OCI-LY7 (cell line): ENCODE measurements at regions not wholly inside any gene's neighbourhood (a gene's known extent, or its start where the extent isn't known, plus 50 kb on each side); places are given as distances from the start of the nearest gene placed in this dataset.

Source experiments
- BruUV-seq: library from RNA; stranded (reverse); fragments of 400-500 nt; replicated peaks from 2 replicates; lab custom pipeline; 2021; lab: Mats Ljungman, UMichigan
- CTCF ChIA-PET: fragments of 300-600 bp; sonication (Branson Sonifier 250); formaldehyde crosslinking; loops from one replicate; lab custom pipeline; 2022; ENCODE audit warnings: antibody characterized with exemption; ENCODE audit not compliant: unreplicated experiment; lab: Charles Lee
- POLR2A ChIA-PET: fragments of 300-600 bp; sonication (Branson Sonifier 250); formaldehyde crosslinking; loops from one replicate; lab custom pipeline; 2022; ENCODE audit warnings: antibody characterized with exemption; lab: Charles Lee
- DNase-seq: peaks from one replicate; pipeline ENCODE4 v3.0.0-alpha.2; 2015; ENCODE audit warnings: low spot score
- H2AFZ ChIP-seq: fragments of 200-600 bp; sonication (generic), shearing (Covaris generic); 2 replicates; pipeline ENCODE4 v1.6.1; 2014; ENCODE audit warnings: mild to moderate bottlenecking, antibody characterized with exemption, low read length, moderate library complexity
- H3K27ac ChIP-seq: fragments of 200-600 bp; sonication (generic); 2 replicates; pipeline ENCODE4 v1.5.1; 2014; ENCODE audit warnings: mixed run types, low read depth, mild to moderate bottlenecking, moderate library complexity, low read length, inconsistent platforms; ENCODE audit not compliant: poor library complexity, severe bottlenecking
- H3K36me3 ChIP-seq: fragments of 200-600 bp; sonication (generic); 2 replicates; pipeline ENCODE4 v1.6.1; 2014; ENCODE audit warnings: mild to moderate bottlenecking, antibody characterized with exemption, low read length, moderate library complexity, mixed read lengths; ENCODE audit not compliant: insufficient read depth
- H3K4me1 ChIP-seq: fragments of 200-600 bp; sonication (generic); 2 replicates; pipeline ENCODE4 v1.5.1; 2014; ENCODE audit warnings: mild to moderate bottlenecking, low read length; ENCODE audit not compliant: insufficient read depth, poor library complexity, severe bottlenecking
- H3K4me2 ChIP-seq: fragments of 200-600 bp; sonication (generic); 2 replicates; pipeline ENCODE4 v1.6.1; 2014; ENCODE audit warnings: mild to moderate bottlenecking, low read length
- H3K4me3 ChIP-seq: fragments of 200-600 bp; sonication (generic); 2 replicates; pipeline ENCODE4 v1.5.1; 2014; ENCODE audit warnings: mild to moderate bottlenecking, low read depth, low read length; ENCODE audit not compliant: poor library complexity, severe bottlenecking
- H3K79me2 ChIP-seq: fragments of 200-600 bp; sonication (generic); 2 replicates; pipeline ENCODE4 v1.6.1; 2016; ENCODE audit warnings: low read depth, mild to moderate bottlenecking, low read length, moderate library complexity, mixed read lengths; ENCODE audit not compliant: insufficient read depth
- H3K9me2 ChIP-seq: fragments of 200-600 bp; sonication (generic); 2 replicates; pipeline ENCODE4 v1.6.1; 2016; ENCODE audit warnings: mild to moderate bottlenecking, low read length, mixed read lengths; ENCODE audit not compliant: insufficient read depth
- H3K9me3 ChIP-seq: fragments of 200-600 bp; sonication (generic); 2 replicates; pipeline ENCODE4 v1.6.1; 2014; ENCODE audit warnings: mild to moderate bottlenecking, mixed run types, low read length, mixed read lengths
- H4K20me1 ChIP-seq: fragments of 200-600 bp; sonication (generic); 2 replicates; pipeline ENCODE4 v1.6.1; 2014; ENCODE audit warnings: mild to moderate bottlenecking, antibody characterized with exemption, low read length, moderate library complexity, mixed read lengths; ENCODE audit not compliant: insufficient read depth
- CTCF ChIP-seq: fragments of 200-600 bp; sonication (generic); conservative IDR thresholded peaks from 2 replicates; pipeline ENCODE4 v1.5.1; 2014; ENCODE audit warnings: mild to moderate bottlenecking, antibody characterized with exemption, low read length, moderate library complexity, mixed read lengths
- EZH2phosphoT487 ChIP-seq: fragments of 200-600 bp; sonication (generic); IDR thresholded peaks from 2 replicates; pipeline ENCODE4 v1.6.1; 2018; ENCODE audit warnings: low read depth, borderline replicate concordance, mild to moderate bottlenecking, mixed run types, antibody characterized with exemption, low read length, moderate library complexity, mixed read lengths
- intact Hi-C: fragments of 100-400 bp; cut with micrococcal nuclease; formaldehyde crosslinking; loops from one replicate; pipeline ENCODE4 v1.10.0; 2022; ENCODE audit not compliant: unreplicated experiment

GRCh38 chr2:144865670-144866069, 345.8 kb upstream of the ZEB2 start:
- H3K9me3 ChIP-seq = no peaks in the 10 kb centered on the region
- H3K9me2 ChIP-seq = no peaks in the 10 kb centered on the region
- H3K36me3 ChIP-seq = no peaks in the 10 kb centered on the region
- H3K79me2 ChIP-seq = no peaks in the 10 kb centered on the region
- no TSS peak for BruUV-seq
- POLR2A ChIA-PET = interaction anchor here (0.5 to 1.7 kb wide), 6 partner anchors 10 to 643 kb away, joined by 3 to 6 read pairs (median 3); no protein-coding TSS in a partner anchor
- H3K4me1 ChIP-seq = no peaks in the 10 kb centered on the region
- intact Hi-C loops = no loop called here
- no peak for TF ChIP-seq CTCF
- no peak for TF ChIP-seq EZH2phosphoT487
- no peak overlapping the region for H3K4me3 ChIP-seq
- H2AFZ ChIP-seq = no peak overlapping the region
- no peaks in the 10 kb centered on the region for H4K20me1 ChIP-seq
- DNase-seq = no peak
- H3K4me2 ChIP-seq = no peak overlapping the region
- H3K27ac ChIP-seq = no peak overlapping the region
- CTCF ChIA-PET = no interaction called here

GRCh38 chr2:144859716-144860115, 339.8 kb upstream of the ZEB2 start:
- no TSS peak for BruUV-seq
- intact Hi-C loops = no loop called here
- Histone ChIP-seq H3K27ac (no peak overlapping the region), H3K4me1 (no peaks in the 10 kb centered on the region), H3K9me2 (no peaks in the 10 kb centered on the region), H3K9me3 (no peaks in the 10 kb centered on the region), H3K4me2 (no peak overlapping the region), H2AFZ (no peak overlapping the region), H3K4me3 (no peak overlapping the region), H3K79me2 (no peaks in the 10 kb centered on the region), H3K36me3 (no peaks in the 10 kb centered on the region), H4K20me1 (no peaks in the 10 kb centered on the region)
- ChIA-PET POLR2A (interaction anchor here (0.7 kb wide), 1 partner anchor 131 kb away, joined by 3 read pairs; no protein-coding TSS in a partner anchor), CTCF (no interaction called here)
- no peak for DNase-seq
- TF ChIP-seq CTCF (no peak), EZH2phosphoT487 (no peak)

- H3K9me2 ChIP-seq = no peaks in the 10 kb centered on the region
- H4K20me1 ChIP-seq = no peaks in the 10 kb centered on the region
- H3K36me3 ChIP-seq = no peaks in the 10 kb centered on the region
- H3K4me3 ChIP-seq = no peak overlapping the region
- no peaks in the 10 kb centered on the region for H3K9me3 ChIP-seq
- BruUV-seq = no TSS peak
- H3K4me1 ChIP-seq = no peaks in the 10 kb centered on the region
- H3K27ac ChIP-seq = no peak overlapping the region
- H2AFZ ChIP-seq = no peak overlapping the region
- CTCF ChIA-PET = no interaction called here
- POLR2A ChIA-PET = interaction anchor here (0.6 to 1.4 kb wide), 3 partner anchors 8 to 348 kb away, joined by 3 to 6 read pairs (median 5); no protein-coding TSS in a partner anchor
- no peak for DNase-seq
- H3K4me2 ChIP-seq = no peak overlapping the region
- no peaks in the 10 kb centered on the region for H3K79me2 ChIP-seq
- TF ChIP-seq EZH2phosphoT487 (no peak), CTCF (no peak)
- intact Hi-C loops = no loop called here
Observed at GRCh38 chr2:144858211-144858610, 338.3 kb upstream of the ZEB2 start.
